Uterus (tissue), 3 donors: ENCODE measurements at regions not wholly inside any gene's neighbourhood (a gene's known extent, or its start where the extent isn't known, plus 50 kb on each side); places are given as distances from the start of the nearest gene placed in this dataset.

Source experiments
- DNase-seq, 2 donors: peaks; one replicate each; pipeline ENCODE4 v3.0.0-alpha.2; 2019 to 2020
- H3K27ac ChIP-seq, 2 donors: fragments of 200-600 bp; sonication (generic); 1 replicate in 1 of 2; 2 replicates in 1 of 2; pipeline ENCODE4 v1.5.1; 2016 to 2018
- H3K27me3 ChIP-seq, 2 donors: fragments of 200-600 bp; sonication (generic); one replicate each; pipeline ENCODE4 v1.5.1; 2018 to 2019; ENCODE audit warnings: control low read depth in 1 of 2
- H3K36me3 ChIP-seq, 2 donors: fragments of 200-600 bp; sonication (generic); one replicate each; pipeline ENCODE4 v1.5.1; 2019; ENCODE audit warnings: control low read depth in 1 of 2
- H3K4me1 ChIP-seq, 2 donors: fragments of 200-600 bp; sonication (generic); one replicate each; pipeline ENCODE4 v1.5.1; 2018 to 2019; ENCODE audit warnings: control low read depth in 1 of 2
- H3K4me3 ChIP-seq, 2 donors: fragments of 200-600 bp; sonication (generic); 1 replicate in 1 of 2; 2 replicates in 1 of 2; pipeline ENCODE4 v1.5.1; 2018 to 2019; ENCODE audit warnings: mild to moderate bottlenecking in 1 of 2
- H3K9me3 ChIP-seq, 2 donors: fragments of 200-600 bp; sonication (generic); one replicate each; pipeline ENCODE4 v1.5.1; 2019; ENCODE audit warnings: control low read depth in 1 of 2
- CTCF ChIP-seq, 4 experiments: fragments of 200-600 bp in 2 of 4; fragments of 450-650 bp in 2 of 4; sonication (generic) in 2 of 4; IDR thresholded peaks; one replicate each; pipeline ENCODE4 v1.5.1; 2016 to 2019; ENCODE audit warnings: antibody characterized with exemption in 4 of 4, mild to moderate bottlenecking in 2 of 4, moderate library complexity in 1 of 4
- POLR2A ChIP-seq, 2 donors: fragments of 450-650 bp; IDR thresholded peaks; one replicate each; pipeline ENCODE4 v1.6.1; 2016; ENCODE audit warnings: antibody characterized with exemption in 2 of 2, mild to moderate bottlenecking in 1 of 2, moderate library complexity in 1 of 2
- intact Hi-C: fragments of 100-400 bp; cut with DNase I; formaldehyde crosslinking; loops from one replicate; pipeline ENCODE4 v1.15.1; 2023; ENCODE audit warnings: low total_unique reads
- donor health status: DM: yes; HTN: yes; CAD: no.

GRCh38 chr3:80492162-80492561 is 724.4 kb upstream of the ROBO1 start:
- H3K27me3 ChIP-seq = no peaks in the 10 kb centered on the region
- intact Hi-C loops = no loop called here
- DNase-seq = no peak
- H3K4me3 ChIP-seq = no peak overlapping the region
- H3K9me3 ChIP-seq = no peaks in the 10 kb centered on the region
- H3K27ac ChIP-seq = no peak overlapping the region
- no peak for TF ChIP-seq POLR2A (IDR thresholded peaks at IDR 0.05)
- no peak for TF ChIP-seq CTCF (IDR thresholded peaks at IDR 0.05)
- no peaks in the 10 kb centered on the region for H3K4me1 ChIP-seq
- no peaks in the 10 kb centered on the region for H3K36me3 ChIP-seq

- Histone ChIP-seq H3K4me3 (no peak overlapping the region), H3K27ac (no peak overlapping the region), H3K4me1 (no peaks in the 10 kb centered on the region), H3K27me3 (no peaks in the 10 kb centered on the region), H3K9me3 (no peaks in the 10 kb centered on the region), H3K36me3 (no peaks in the 10 kb centered on the region)
- DNase-seq = no peak
- TF ChIP-seq CTCF (IDR thresholded peaks at IDR 0.05) = no peak
- TF ChIP-seq POLR2A (IDR thresholded peaks at IDR 0.05) = no peak
- intact Hi-C loops = no loop called here
These were observed 705.2 kb upstream of the ROBO1 start for GRCh38 chr3:80472961-80473360.

GRCh38 chr3:80472459-80472858 is 704.7 kb upstream of the ROBO1 start:
- Histone ChIP-seq H3K27ac (no peak overlapping the region), H3K9me3 (no peaks in the 10 kb centered on the region), H3K4me3 (no peak overlapping the region), H3K4me1 (no peaks in the 10 kb centered on the region), H3K36me3 (no peaks in the 10 kb centered on the region), H3K27me3 (no peaks in the 10 kb centered on the region)
- intact Hi-C loops = no loop called here
- no peak for DNase-seq
- TF ChIP-seq CTCF (IDR thresholded peaks at IDR 0.05) = no peak
- no peak for TF ChIP-seq POLR2A (IDR thresholded peaks at IDR 0.05)

GRCh38 chr3:80470433-80470832 is 702.6 kb upstream of the ROBO1 start:
- intact Hi-C loops = no loop called here
- Histone ChIP-seq H3K27ac (no peak overlapping the region), H3K9me3 (no peaks in the 10 kb centered on the region), H3K27me3 (no peaks in the 10 kb centered on the region), H3K4me3 (no peak overlapping the region), H3K4me1 (no peaks in the 10 kb centered on the region), H3K36me3 (no peaks in the 10 kb centered on the region)
- no peak for TF ChIP-seq CTCF (IDR thresholded peaks at IDR 0.05)
- no peak for DNase-seq

GRCh38 chr3:80465746-80466145 is 697.9 kb upstream of the ROBO1 start:
- no peak for TF ChIP-seq CTCF (IDR thresholded peaks at IDR 0.05)
- no peak for TF ChIP-seq POLR2A (IDR thresholded peaks at IDR 0.05)
- Histone ChIP-seq H3K4me1 (no peaks in the 10 kb centered on the region), H3K4me3 (no peak overlapping the region), H3K9me3 (no peaks in the 10 kb centered on the region), H3K27ac (no peak overlapping the region), H3K27me3 (no peaks in the 10 kb centered on the region), H3K36me3 (no peaks in the 10 kb centered on the region)
- DNase-seq = no peak
- intact Hi-C loops = no loop called here
